ENCODE measurements at regions not wholly inside any gene's neighbourhood (a gene's known extent, or its start where the extent isn't known, plus 50 kb on each side); places are given as distances from the start of the nearest gene placed in this dataset.

DNA sequence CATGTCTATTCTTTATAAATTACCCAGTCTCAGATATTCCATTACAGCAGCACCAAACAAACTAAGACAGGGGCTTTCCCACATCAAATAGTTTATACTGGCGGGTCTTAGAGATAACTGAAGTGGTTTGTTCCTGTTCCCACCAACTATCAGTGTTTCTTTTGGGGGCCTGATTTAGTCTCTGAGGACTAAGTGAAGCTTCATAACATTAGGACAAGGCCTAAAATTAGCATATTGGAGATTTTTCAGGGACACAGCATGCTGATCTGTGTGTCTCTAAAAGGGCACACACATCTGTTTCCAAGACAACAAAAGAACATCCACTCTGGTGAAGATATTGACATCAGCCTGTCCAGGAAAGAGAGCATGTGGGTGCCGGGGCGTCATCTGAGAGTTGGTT, 72.6 kb upstream of the SEMA6D start:
- DNase-seq (ENCODE audit: low read depth) = no peak

DNA sequence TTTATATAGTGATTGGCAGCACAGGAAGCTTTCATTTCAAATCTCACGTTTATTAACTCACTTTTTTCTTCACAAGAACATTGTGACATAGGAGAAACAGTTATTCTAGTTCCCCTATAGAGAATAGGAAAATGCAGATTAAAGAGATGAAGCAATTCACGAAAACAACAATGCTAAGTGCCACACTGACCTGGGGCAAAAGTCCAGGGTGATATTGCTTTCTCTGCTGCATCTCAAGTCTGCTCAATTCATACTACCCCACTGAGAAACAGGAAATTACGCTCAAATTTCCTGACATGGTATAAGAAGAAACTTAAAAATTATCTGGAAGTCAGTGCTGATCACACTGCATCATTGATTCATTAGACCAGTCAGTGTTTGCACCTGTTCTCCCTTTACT, 66.7 kb upstream of the SEMA6D start:
- no peak for DNase-seq (ENCODE audit: low read depth)

DNA sequence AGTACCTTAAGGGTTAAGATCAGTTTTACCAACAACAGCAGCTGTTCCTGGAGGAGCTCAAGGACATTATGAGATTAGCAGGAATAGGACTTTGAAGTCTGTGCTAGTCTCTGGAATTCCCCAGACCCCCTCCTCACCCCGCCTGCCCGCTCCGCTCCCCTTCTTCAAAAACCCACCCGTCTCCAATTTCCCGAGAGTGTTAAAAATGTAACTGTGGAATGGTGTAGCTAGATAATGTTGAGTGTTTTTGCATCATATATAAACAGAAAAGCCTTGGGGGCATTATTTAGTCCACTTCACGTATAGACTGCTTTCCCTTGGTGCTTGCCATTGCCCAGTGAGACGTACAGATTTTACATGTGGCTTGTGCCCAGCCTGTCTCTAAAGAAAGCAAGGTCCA, 65.0 kb upstream of the SEMA6D start:
- no peak for DNase-seq (ENCODE audit: low read depth)

DNA sequence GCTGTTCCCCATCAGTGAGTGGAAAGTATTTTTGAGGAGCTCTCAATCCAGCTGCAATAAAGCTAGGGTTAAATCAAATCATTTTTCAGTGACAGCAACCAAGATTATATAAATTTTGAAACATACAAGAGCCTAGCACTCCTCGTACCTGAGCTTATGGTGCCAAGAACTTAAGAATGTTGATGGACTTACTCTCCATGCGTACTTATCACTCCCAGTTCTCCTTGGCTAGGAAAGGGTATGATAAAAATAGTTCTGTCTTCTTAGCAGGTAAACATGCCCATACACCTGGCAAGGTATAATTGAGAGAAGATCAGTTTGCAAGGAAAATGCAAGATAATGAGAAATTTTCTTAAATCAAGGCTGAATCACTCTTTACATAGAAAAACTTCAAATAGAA, 64.5 kb upstream of the SEMA6D start:
- no peak for DNase-seq (ENCODE audit: low read depth)

DNA sequence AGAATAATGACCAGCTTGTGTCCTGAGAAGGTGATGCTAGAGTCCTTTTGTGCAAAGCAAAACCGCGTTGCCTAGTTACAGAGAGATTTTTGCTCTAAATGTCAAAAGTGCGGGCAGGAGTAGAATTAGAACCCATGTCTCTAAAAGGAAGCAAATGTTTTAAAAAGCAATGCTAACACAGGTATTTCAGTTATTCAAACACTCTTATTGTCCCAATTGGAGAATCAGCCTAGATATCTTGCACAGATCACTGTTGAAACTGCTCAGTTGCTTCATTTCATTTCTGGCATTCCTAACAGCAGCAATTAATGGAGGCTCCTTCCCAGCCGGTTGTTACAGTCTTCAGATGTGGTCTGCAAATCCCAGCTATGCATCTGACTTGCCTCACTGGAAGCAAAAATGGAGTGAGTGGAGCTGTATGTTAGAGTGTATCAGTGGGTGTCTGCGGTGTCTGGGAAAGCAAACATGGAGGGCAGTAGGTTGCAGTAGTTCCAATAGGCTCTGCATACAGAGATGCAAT, 55.6 kb upstream of the SEMA6D start:
- no peak for DNase-seq (ENCODE audit: low read depth)

DNA sequence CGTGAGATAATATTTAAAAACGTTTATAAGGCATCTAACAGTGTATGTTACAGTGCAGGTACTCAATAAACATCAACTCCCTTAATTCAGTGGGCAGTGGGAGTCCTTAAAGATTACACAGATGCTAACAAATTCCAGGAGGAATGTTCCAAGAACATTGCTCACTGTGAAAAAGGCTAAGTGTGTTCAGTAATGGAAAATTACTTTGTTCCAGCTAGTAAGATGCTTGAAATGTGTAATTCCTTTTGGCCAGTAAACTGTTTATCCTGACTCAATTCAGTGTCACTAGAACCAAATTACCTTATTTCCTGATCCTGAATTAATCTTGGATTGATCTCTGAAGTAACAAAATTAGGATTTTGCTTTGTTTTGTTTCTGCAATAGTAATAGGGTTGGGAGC, 54.2 kb upstream of the SEMA6D start:
- DNase-seq (ENCODE audit: low read depth) = no peak
